COLO829 (cell line): ENCODE measurements at regions not wholly inside any gene's neighbourhood (a gene's known extent, or its start where the extent isn't known, plus 50 kb on each side); places are given as distances from the start of the nearest gene placed in this dataset.
"Not testable (repeated sequence)": the region's sequence is repeated elsewhere in the genome, so short reads cannot be mapped to it uniquely, and the experiment has no call there.

ENCODE experiments used
- DNase-seq: peaks from one replicate; pipeline ENCODE4 v3.0.0; 2012; ENCODE audit warnings: low spot score

DNA sequence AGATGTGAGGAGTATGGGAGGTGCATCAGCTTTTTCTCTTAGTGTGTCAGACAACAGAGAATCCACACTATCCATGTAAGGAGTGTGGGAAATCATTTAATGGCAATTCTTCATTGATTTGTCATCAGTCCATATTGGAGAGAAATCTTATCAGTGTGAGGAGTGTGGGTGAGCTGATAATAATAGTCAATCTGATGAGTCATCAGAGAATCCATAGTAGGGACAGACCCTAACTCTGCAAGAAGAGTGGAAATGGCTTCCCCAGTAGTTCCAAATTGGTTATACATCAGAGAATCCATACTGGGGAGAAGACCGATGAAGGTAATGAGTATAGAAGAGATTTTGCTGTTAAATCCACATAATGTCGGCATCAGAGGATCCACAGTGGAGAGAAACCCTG, 150.5 kb upstream of the THUMPD2 start:
- no peak for DNase-seq

DNA sequence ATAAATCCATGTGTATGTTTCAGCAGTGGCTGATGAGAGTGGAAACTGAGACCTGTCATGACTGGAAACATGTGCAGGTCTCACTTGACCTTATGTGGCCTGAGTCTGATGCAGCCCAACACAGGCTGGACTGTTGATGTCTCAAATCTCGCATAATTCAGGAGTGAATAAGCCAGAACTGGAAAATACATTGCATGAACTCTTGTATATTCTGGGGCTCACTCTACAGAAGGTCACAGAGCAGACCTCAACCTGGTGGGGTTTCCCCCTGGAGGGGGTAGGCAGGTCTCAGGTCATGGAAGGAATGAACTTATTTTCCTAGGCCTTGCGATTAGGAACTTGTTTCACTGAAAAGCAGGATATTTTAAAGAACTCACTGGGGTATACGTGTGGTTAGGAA, 146.3 kb upstream of the THUMPD2 start:
- no peak for DNase-seq

DNA sequence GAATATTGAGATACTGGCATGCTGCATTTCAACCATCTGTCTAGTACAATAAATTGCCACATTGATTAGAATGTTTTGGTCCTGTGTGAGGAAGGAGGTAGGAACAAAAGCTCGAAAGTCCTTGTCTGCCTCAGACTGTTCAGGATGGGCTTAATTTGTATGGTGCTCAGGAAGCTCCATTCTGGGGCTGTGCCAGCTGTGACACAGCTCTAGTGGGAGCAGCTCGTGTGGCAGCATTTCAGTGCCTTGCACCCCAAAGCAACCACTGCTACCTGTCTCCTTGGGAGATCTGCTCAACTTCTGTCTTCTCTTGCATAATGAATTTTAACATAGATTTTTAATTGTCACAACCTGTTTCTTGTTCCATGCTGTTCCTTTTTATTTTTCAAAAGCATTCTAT, 144.4 kb upstream of the THUMPD2 start:
- DNase-seq = no peak

DNA sequence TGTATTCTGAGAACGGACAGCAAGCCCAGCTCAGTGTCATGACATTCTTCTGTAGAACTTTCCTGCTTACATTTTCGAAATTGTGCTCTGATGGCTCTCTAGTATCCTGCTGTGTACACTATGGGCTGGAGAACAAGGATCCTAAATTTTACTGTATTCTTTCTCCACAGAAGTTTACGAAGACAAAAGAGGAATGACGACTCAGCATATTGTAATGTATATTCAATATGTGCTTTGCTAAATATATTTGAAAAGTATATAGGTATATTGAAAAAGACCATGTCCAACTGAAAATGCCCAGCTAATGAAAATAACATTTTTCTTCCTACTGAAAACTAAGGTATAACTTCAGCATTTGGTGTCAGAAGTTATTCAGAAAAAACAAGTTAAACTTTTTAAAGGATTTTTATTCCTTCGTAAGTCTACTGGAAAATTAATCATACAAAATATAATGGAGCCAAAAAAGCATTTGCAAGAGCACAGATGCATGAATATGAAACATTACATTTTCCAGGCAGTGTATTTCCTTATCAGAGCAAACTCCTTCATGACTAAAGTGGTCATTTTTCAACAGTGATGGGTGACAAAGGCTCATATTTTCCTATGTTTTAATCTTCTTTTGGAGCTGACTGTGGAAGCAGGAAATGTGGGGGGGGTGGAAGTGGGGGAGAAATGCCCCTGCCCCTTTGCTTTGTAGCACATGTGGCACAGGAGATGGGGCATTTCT, 143.8 kb upstream of the THUMPD2 start:
- no peak for DNase-seq

DNA sequence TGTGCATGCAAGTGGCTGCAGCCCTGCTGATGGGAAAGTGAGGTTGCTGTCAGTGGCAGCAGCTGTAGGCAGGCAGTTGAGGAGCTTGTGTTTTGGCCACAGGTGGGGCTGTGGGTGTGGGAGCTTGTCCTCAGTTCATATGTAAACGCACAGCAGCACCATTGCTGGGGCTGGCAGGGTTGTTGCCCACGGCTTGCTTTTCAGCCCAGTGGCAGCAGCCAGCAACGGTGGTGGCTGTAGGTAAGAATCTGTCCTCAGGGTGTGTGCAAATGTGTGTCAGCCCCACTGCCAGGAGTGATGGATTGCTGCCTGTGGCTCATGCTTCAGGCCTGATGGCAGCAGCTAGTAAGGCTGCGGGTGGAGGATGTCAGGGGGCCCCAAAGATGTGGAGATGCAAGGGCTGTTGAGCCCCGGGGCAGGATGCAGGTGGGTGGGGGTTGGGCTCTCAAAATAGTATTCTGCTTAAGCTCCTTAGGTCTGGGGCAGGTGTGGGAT, 141.3 kb upstream of the THUMPD2 start:
- DNase-seq = no peak

DNA sequence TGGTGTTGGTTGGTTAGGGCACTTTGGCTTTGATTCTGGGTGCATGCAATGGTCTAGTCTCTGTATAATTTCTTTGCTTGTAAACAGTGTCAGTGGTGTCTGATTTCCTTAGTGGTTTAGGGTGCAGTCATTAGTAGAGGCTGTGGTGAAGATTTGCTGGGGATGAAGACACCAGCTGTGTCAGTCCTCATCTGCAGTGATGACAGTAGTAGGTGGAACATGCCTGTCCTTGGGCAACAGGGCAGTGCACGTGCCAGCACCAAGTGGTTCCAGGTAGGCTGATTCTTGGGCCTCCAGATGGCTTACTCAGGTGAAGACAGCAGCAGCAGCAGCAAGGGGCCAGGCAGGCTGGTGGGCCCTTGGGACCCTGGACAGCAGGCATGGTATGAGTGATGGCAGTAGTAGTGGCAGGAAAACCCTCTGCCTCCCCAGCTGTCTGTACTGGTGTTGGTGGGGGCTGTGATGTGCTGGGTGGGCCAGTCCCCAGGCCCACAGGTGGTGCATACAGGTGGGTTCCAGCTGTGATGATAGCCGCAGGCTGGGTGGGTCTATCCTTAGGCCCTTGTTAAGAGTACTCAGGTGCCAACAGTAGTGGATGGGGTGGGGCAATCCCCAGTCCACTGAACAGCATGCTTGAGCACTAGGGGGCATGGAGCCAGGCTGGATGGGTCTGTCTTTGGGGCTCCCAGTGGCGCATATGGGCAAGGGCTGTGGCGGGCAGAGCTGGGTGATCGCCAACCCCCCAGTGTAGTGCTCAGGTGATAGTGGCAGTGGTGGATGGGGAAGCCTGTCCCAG, 140.7 kb upstream of the THUMPD2 start:
- DNase-seq = no peak

DNA sequence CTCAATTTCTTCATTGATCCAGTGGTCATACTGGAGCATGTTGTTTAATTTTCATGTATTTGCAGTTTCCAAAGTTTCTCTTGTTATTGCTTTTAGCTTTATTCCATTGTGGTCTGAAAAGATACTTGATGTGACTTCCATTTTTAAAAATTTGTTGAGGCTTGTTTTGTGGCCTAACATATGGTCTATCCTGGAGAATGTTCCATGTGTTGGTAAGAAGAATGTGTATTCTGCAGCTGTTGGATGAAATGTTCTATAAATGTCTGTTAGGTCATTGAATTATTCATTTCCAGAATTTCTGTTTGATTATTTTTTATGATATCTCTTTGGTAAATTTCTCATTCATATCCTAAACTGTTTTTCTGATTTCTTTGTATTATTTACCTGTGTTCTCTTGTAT, 139.8 kb upstream of the THUMPD2 start:
- no peak for DNase-seq

DNA sequence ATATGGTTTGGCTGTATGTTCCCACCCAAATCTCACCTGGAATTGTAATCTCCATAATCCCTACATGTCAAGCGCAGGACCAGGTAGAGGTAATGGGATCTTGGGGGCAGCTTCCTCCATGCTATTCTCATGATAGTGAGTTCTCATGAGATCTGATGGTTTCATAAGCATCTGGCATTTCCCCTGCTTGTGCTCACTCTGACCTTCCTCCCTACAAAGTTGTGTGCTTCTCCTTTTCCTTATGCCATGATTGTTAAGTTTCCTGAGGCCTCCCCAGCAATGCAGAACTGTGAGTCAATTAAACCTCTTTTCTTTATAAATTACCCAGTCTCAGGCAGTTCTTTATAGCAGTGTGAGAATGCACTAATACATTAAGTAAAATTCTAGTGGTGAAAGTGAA, 138.3 kb upstream of the THUMPD2 start:
- not testable (repeated sequence) for DNase-seq

DNA sequence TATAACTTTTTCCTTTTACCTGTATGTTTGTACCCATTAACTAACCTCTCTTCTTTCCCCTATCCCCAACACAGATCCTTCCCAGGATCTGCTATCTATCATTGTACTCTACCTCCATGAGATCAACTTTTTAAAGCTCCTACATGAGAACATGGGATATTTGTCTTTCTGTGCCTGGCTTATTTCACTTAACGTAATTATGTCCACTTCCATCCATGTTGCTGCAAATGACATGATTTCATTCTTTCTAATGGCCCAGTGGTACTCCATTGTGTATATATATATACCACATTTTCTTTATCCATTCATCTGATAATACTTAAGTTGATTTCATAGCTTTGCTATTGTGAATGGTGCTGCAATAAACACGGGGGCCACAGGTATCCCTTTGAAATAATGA, 135.9 kb upstream of the THUMPD2 start:
- DNase-seq = no peak

DNA sequence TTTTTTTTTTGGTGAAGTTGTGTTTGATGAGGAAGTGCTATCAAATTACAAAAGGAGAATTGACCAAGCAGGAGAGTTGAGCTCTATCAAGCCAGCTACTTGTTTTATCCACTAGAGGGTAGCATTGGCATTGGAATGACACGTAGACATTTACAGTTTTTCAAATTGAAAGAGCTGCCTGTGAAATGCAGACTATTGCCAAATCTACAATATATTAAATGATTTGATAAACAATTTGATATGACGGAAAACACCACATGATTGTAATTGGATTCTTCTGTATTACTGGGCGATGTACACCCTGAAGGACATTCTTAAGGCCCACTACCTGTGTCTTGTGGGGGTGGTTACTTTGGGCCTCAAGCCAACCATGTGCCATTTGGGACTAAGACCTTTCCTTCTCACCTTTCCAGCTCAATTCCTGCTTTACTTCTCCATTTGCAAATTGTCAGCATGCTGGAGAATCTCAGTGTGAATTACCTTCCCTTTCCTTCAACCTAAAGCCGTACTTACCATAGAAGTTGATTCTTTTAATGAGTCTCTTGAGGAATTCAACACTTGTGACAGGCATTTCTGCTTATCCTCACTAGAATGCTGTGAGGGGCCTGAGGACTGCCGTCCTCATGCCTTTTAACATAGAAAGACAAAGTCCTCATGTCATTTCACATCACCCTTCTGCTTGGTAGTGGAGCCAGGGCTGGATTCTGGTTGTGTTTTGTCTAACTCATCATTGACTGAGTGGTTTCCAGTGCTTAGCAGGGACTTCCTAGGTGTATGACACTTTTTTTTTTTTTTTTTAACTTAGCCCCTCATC, 134.8 kb upstream of the THUMPD2 start:
- peak; percentile 55 for DNase-seq

DNA sequence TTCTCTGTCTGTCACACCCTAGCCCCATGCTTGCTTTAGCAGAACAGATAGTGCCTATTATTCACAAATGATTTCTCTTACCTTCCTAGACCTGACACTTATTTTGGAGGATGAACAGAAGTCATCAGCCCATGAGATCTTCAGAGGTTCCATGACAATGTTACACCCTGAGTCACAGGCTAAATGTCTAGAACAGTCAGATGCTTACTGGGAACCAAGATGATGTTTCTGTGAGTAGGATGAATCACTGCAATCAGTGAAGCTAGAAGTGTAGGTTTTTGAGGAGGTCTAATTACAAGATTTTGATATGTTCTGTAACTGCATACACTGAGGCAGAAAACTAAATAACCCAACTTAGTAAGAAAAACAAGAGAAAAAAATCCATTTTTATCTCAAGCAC, 123.0 kb upstream of the THUMPD2 start:
- DNase-seq = no peak

DNA sequence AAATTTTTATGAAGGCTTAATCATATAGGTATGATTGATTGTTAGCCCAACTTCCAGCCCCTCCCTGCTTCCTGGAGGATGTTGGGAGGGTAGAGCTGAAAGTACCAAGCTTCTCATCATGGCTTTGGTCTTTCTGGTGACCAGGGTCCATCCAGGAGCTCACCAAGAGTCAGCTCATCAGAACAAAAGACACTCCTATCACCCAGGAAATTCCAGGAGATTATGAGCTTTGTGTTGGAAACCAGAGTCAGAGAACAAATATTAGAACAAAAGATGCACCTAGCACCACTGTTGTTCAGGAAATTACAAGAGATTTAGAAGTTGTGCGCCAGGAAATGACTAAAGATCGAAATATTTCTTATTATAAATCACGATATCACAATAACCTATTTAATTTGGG, 119.9 kb upstream of the THUMPD2 start:
- DNase-seq = no peak

DNA sequence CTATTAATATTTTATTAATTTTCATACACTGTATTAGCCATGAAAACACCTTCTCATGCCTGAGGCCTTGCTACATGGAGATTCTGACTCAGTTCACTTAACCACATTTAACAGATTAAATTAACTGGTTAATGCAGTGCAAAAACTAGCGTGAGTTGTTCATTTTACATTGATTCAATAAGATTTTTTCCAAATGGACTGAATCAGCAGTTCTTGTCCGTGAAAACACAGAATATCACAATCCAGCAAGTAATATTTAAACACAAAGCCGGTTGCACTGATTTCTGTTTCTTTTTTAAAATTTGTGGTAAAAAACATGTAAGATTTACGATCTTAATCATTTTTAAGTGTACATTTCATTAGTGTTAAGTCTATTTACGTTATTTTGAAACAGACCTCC, 118.2 kb upstream of the THUMPD2 start:
- no peak for DNase-seq

DNA sequence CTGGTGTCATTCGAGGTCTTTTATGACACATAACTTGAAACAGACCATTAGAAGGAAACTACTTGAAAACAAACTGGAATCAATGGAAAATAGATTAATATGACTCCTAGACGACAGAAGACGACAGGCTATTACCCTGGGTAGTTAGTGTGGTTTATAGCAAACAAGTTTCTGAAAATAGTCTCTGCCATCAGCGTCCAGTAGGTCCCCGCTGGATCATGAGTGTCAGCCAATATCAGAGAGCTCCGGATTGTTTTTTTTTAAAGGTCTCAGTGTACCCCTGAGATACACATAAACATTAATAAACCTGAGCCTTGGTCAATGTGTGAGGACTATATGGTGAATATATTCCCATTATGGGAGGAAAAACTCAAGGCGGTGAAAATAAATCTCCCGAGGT, 115.0 kb upstream of the THUMPD2 start:
- DNase-seq = no peak

DNA sequence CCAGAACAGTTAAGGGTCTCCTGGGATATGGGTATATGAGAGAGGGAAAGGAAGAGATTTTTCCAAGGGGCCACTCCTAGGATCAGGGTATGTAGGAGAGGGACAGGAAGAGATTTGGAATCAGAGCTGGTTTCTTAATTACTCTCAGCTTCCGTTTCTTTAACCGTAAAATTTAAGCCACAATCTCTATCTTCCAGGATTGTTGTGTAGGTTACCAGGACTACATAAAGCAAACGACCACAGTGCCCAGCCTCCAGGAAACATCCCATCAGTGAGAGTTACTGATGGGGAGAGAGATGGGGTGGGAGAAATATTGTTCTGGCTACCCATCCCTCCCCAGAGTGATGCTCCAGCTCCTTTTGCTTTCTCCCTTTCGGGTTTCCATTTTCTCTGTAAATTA, 114.6 kb upstream of the THUMPD2 start:
- no peak for DNase-seq

DNA sequence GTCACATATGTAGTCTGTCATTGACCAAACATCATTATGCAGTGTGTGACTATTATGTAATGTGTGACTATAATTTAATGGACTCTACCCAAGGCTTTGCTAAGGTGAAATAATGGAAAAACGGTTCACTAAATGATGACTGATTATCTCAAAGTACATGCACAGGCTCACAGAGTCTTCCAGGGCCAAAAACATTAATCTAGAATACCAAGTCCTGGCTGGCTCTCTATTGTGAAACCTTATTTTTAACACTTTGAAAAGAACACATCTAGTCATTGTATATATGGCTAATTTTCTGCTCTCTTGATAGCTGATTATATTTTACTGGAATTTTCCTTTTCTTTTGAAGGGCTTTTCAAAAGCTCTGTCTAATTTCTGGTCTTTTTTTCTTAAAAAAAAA, 102.9 kb upstream of the THUMPD2 start:
- no peak for DNase-seq

DNA sequence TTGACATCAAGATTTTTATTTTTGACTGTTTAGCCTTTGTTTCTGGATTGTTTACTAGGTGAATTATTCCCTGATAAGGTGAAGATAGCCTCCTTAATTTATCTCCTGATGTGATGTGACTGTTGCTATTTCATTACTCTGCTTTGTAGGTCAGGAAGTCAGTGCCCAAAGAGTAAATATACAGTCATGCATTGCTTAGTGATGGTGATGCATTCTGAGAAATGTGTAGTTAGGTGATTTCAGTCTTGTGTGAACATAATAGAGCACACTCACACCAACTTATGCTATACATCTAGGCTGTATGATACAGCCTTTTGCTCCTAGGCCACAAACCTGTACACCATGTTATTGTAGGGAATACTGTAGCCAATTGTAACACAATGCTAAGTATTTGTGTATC, 102.4 kb upstream of the THUMPD2 start:
- DNase-seq = no peak

DNA sequence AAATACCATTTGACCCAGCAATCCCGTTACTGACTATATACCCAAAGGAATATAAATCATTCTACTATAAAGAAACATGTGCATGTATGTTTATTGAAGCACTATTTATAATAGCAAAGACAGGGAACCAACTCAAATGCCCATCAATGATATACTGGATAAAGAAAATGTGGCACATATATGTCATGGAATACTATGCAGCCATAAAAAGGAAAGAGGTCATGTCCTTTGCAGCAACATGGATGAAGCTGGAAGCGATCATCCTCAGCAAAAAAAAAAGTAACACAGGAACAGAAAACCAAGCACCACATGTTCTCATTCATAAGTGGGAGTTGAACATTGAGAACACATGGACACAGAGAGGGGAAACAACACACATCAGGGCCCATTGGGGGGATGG, 99.9 kb upstream of the THUMPD2 start:
- DNase-seq = not testable (repeated sequence)

DNA sequence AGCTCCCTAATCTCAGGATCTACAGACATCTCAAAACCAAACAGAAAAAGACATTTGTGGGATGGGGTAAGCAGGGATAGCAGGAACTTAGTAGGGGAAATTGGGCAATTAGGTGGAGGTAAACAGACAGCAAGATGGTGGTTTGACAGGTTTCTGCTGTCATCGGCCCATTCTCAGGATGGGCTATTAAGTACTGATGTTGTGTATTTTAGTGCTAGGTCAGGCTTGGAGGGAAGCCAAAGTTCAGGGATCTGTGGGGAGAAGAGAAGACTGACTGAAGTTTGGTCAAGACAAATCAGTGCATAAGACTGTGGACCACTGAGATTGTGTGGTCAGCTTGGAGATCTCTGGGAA, 96.8 kb upstream of the THUMPD2 start:
- no peak for DNase-seq

DNA sequence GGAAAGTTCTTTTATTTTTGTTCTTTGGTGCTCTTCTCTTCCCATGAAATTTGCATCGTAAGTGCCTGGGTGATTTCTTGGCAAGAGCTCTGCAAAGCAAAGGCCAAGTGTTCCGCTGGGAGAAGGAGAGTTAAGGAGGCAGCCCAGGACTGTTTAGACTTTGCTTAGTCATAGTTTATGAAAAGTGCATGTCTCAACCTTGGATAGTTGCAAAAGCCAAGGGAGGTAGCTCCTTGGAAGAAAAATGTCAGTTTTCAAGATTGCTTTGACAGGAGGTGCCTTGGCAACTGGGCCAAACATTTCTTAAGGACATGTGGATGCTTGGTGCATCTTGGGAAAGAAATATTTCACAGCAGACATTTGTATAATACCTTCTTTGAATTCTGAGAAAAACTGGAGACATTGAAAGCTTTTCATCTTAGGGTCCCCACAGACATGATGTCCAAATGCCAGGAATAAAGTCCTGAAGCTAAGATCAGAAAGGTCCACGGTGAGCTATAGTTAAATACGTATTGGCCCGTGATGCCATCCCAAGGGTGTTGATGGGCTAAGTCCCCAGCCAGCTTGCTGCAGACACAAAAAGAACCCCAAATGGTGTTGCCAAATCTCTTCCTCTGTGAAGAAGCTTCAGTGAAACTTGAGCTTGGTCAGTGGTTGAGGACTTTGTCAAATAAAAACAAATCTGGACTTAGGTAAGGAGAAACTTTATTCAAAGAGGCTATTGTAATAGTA, 96.3 kb upstream of the THUMPD2 start:
- no peak for DNase-seq

DNA sequence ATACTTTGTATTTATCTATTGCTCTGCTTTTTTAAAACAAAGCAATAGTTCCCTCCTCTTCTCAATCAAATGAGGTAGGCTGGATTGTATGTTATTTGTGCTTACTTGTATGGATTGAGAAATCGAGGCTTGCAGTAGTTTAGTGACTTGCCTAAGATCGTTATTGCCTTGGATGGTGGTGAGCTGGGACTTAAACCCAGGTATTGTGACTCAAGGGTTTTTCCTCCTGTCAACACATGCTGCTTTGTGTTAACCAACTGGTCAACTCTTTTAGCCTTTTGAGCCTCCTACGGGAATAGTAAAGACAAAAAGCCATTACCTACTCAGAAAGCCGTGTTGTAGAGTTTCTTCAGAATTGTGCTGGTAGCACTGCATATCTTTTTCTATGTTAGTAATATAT, 95.2 kb upstream of the THUMPD2 start:
- DNase-seq = no peak

DNA sequence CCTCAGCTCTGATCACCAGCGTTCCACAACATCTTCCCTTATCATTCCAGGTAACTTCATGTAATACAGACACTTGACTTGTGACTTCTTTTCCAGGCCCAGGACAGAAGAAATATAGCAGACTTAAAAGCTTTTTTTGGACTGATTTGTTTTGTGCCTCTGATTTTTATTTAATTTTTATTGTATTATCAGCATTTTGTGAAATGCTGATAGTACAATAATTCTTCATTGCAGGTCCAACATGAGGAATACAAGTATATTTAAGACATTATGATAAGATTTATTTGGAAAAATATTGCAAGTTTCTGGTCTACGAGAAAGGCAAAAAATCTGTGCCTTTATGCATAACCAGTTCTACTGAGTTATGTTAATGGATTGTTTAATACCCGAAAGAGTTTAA, 94.5 kb upstream of the THUMPD2 start:
- no peak for DNase-seq
